CD4-positive, CD25-positive, alpha-beta regulatory T cell (primary cell): ENCODE measurements at regions not wholly inside any gene's neighbourhood (a gene's known extent, or its start where the extent isn't known, plus 50 kb on each side); places are given as distances from the start of the nearest gene placed in this dataset.
"Not testable (repeated sequence)": the region's sequence is repeated elsewhere in the genome, so short reads cannot be mapped to it uniquely, and the experiment has no call there.

Experiments used
- ATAC-seq, 2 donors: fragments of 150-1000 bp; cut with Tn5 transposase; one replicate each; pipeline ENCODE4 v1.10.0; 2021; ENCODE audit warnings: low read depth in 2 of 2, moderate number of reproducible peaks in 2 of 2, moderate library complexity in 1 of 2
- DNase-seq, 3 donors: peaks; one replicate each; pipeline versions ENCODE4 v3.0.0 to v3.0.0-alpha.2; 2012 to 2022; ENCODE audit warnings: mixed read lengths in 1 of 3
- H3K27ac ChIP-seq: one replicate; pipeline ENCODE4 v1.7.0; 2013; ENCODE audit warnings: mild to moderate bottlenecking, low read length; ENCODE audit not compliant: insufficient read depth, poor library complexity, severe bottlenecking
- H3K27me3 ChIP-seq: one replicate; pipeline ENCODE4 v1.7.0; 2013; ENCODE audit warnings: low read length; ENCODE audit not compliant: control insufficient read depth, insufficient read depth
- H3K36me3 ChIP-seq: one replicate; pipeline ENCODE4 v1.7.0; 2013; ENCODE audit warnings: mild to moderate bottlenecking, low read length, moderate library complexity; ENCODE audit not compliant: control insufficient read depth, insufficient read depth
- H3K4me1 ChIP-seq: 2 replicates; pipeline ENCODE4 v1.7.0; 2013; ENCODE audit warnings: mild to moderate bottlenecking, low read length; ENCODE audit not compliant: insufficient read depth, control insufficient read depth, poor library complexity, severe bottlenecking
- H3K4me3 ChIP-seq: one replicate; pipeline ENCODE4 v1.7.0; 2013; ENCODE audit warnings: low read depth, mild to moderate bottlenecking, low read length, moderate library complexity
- H3K9me3 ChIP-seq, 2 experiments: 1 replicate in 1 of 2; 2 replicates in 1 of 2; pipeline ENCODE4 v1.7.0; 2013; ENCODE audit warnings: low read length in 2 of 2, mild to moderate bottlenecking in 1 of 2, moderate library complexity in 1 of 2; ENCODE audit not compliant: control insufficient read depth in 2 of 2
- H3K27ac Mint-ChIP-seq, 3 donors: one replicate each; pipeline ENCODE4 v1.8.0; 2020 to 2022; ENCODE audit warnings: mild to moderate bottlenecking in 3 of 3, mixed read lengths in 3 of 3, moderate library complexity in 2 of 3
- H3K27me3 Mint-ChIP-seq: one replicate; pipeline ENCODE4 v1.8.0; 2022; ENCODE audit warnings: mild to moderate bottlenecking, mixed read lengths
- H3K36me3 Mint-ChIP-seq: one replicate; pipeline ENCODE4 v1.8.0; 2020; ENCODE audit warnings: mixed read lengths
- H3K4me1 Mint-ChIP-seq, 4 donors: one replicate each; pipeline ENCODE4 v1.8.0; 2020 to 2022; ENCODE audit warnings: mixed read lengths in 4 of 4, mild to moderate bottlenecking in 1 of 4
- H3K4me3 Mint-ChIP-seq, 4 donors: one replicate each; pipeline ENCODE4 v1.8.0; 2020 to 2022; ENCODE audit warnings: mild to moderate bottlenecking in 4 of 4, mixed read lengths in 4 of 4, moderate library complexity in 3 of 4
- H3K9me3 Mint-ChIP-seq, 7 donors: one replicate each; pipeline ENCODE4 v1.8.0; 2020 to 2022; ENCODE audit warnings: mixed read lengths in 7 of 7, mild to moderate bottlenecking in 3 of 7, moderate library complexity in 2 of 7

- no peaks in the 10 kb centered on the region for H3K4me1 ChIP-seq
- no peaks in the 10 kb centered on the region for H3K36me3 ChIP-seq
- Mint-ChIP-seq H3K36me3 (no peaks in the 10 kb centered on the region), H3K9me3 (peaks cover 0 to 4% (median 0%) of the 10 kb centered on the region in 7 donors), H3K27me3 (peaks cover 23% of the 10 kb centered on the region), H3K4me1 (no peaks in the 10 kb centered on the region), H3K4me3 (no peak overlapping the region), H3K27ac (peak overlapping the region in 1 of 3 donors; percentile 80)
- H3K27ac ChIP-seq, result no peak overlapping the region
- no peak for DNase-seq
- H3K9me3 ChIP-seq, result no peaks in the 10 kb centered on the region
- peaks cover 2% of the 10 kb centered on the region for H3K27me3 ChIP-seq
- H3K4me3 ChIP-seq, result no peak overlapping the region
- ATAC-seq, result no peak
These were observed 70.4 kb upstream of the MRI1 start for GRCh38 chr19:13693889-13694288.

- Histone ChIP-seq H3K4me1 (no peaks in the 10 kb centered on the region), H3K4me3 (no peak overlapping the region), H3K9me3 (no peaks in the 10 kb centered on the region), H3K36me3 (no peaks in the 10 kb centered on the region), H3K27me3 (peaks cover 2% of the 10 kb centered on the region), H3K27ac (no peak overlapping the region)
- ATAC-seq (no peak), DNase-seq (no peak)
- Mint-ChIP-seq H3K27me3 (peaks cover 13% of the 10 kb centered on the region), H3K4me1 (no peaks in the 10 kb centered on the region), H3K9me3 (peaks cover 0 to 4% (median 0%) of the 10 kb centered on the region in 7 donors), H3K4me3 (no peak overlapping the region), H3K36me3 (no peaks in the 10 kb centered on the region), H3K27ac (no peak overlapping the region)
These were observed 72.5 kb upstream of the MRI1 start for GRCh38 chr19:13691569-13692435.

GRCh38 chr19:13689085-13689484 lies 75.2 kb upstream of the MRI1 start:
- no peak overlapping the region for H3K4me3 Mint-ChIP-seq
- H3K27ac ChIP-seq, result no peak overlapping the region
- no peaks in the 10 kb centered on the region for H3K27me3 ChIP-seq
- no peaks in the 10 kb centered on the region for H3K36me3 ChIP-seq
- H3K27ac Mint-ChIP-seq, result peak overlapping the region in 1 of 3 donors; percentile 12
- no peak overlapping the region for H3K4me3 ChIP-seq
- H3K4me1 ChIP-seq, result no peaks in the 10 kb centered on the region
- H3K9me3 ChIP-seq, result no peaks in the 10 kb centered on the region
- peaks cover 0 to 4% (median 1%) of the 10 kb centered on the region in 4 donors for H3K4me1 Mint-ChIP-seq
- peaks cover 0 to 2% (median 0%) of the 10 kb centered on the region in 7 donors for H3K9me3 Mint-ChIP-seq
- no peaks in the 10 kb centered on the region for H3K36me3 Mint-ChIP-seq
- peaks cover 11% of the 10 kb centered on the region for H3K27me3 Mint-ChIP-seq
- ATAC-seq (no peak), DNase-seq (peak in 1 of 3 donors; percentile 47)

GRCh38 chr19:13684021-13684420 lies 80.3 kb upstream of the MRI1 start:
- DNase-seq, result no peak
- Mint-ChIP-seq H3K4me1 (peaks cover 0 to 4% (median 1%) of the 10 kb centered on the region in 4 donors), H3K27ac (no peak overlapping the region), H3K36me3 (no peaks in the 10 kb centered on the region), H3K27me3 (peaks cover 15% of the 10 kb centered on the region), H3K9me3 (peaks cover 0 to 16% (median 3%) of the 10 kb centered on the region in 7 donors), H3K4me3 (no peak overlapping the region)
- ATAC-seq, result no peak
- H3K9me3 ChIP-seq, result peaks cover 17 to 18% of the 10 kb centered on the region in 2 experiments
- no peak overlapping the region for H3K4me3 ChIP-seq
- H3K36me3 ChIP-seq, result no peaks in the 10 kb centered on the region
- no peaks in the 10 kb centered on the region for H3K27me3 ChIP-seq
- no peaks in the 10 kb centered on the region for H3K4me1 ChIP-seq
- no peak overlapping the region for H3K27ac ChIP-seq

- Mint-ChIP-seq H3K4me1 (peaks cover 0 to 4% (median 1%) of the 10 kb centered on the region in 4 donors), H3K36me3 (no peaks in the 10 kb centered on the region), H3K9me3 (peaks cover 0 to 27% (median 6%) of the 10 kb centered on the region in 7 donors), H3K4me3 (no peak overlapping the region), H3K27ac (no peak overlapping the region), H3K27me3 (peaks cover 15% of the 10 kb centered on the region)
- ATAC-seq, result no peak
- peaks cover 17 to 19% of the 10 kb centered on the region in 2 experiments for H3K9me3 ChIP-seq
- DNase-seq, result no peak
- no peaks in the 10 kb centered on the region for H3K36me3 ChIP-seq
- H3K27me3 ChIP-seq, result no peaks in the 10 kb centered on the region
- no peaks in the 10 kb centered on the region for H3K4me1 ChIP-seq
- no peak overlapping the region for H3K4me3 ChIP-seq
- no peak overlapping the region for H3K27ac ChIP-seq
These were observed 82.8 kb upstream of the MRI1 start for GRCh38 chr19:13681509-13681908.

GRCh38 chr19:13680708-13681360 lies 83.5 kb upstream of the MRI1 start:
- DNase-seq, H3K4me3 ChIP-seq, H3K27ac Mint-ChIP-seq, H3K4me1 ChIP-seq, H3K4me1 Mint-ChIP-seq, H3K36me3 Mint-ChIP-seq, H3K36me3 ChIP-seq, H3K4me3 Mint-ChIP-seq, ATAC-seq, H3K27me3 ChIP-seq, H3K27ac ChIP-seq: not testable (repeated sequence)
- peaks cover 17 to 19% of the 10 kb centered on the region in 2 experiments for H3K9me3 ChIP-seq
- peaks cover 0 to 27% (median 6%) of the 10 kb centered on the region in 7 donors for H3K9me3 Mint-ChIP-seq
- H3K27me3 Mint-ChIP-seq, result peaks cover 15% of the 10 kb centered on the region

- not testable (repeated sequence) for H3K4me3 Mint-ChIP-seq, H3K4me1 Mint-ChIP-seq, H3K36me3 Mint-ChIP-seq, H3K27ac Mint-ChIP-seq, H3K27me3 ChIP-seq, H3K27me3 Mint-ChIP-seq, H3K27ac ChIP-seq, H3K4me3 ChIP-seq, DNase-seq, H3K4me1 ChIP-seq, ATAC-seq, H3K36me3 ChIP-seq
- H3K9me3 ChIP-seq, result peaks cover 17 to 19% of the 10 kb centered on the region in 2 experiments
- H3K9me3 Mint-ChIP-seq, result peaks cover 0 to 30% (median 10%) of the 10 kb centered on the region in 7 donors
These were observed 87.4 kb upstream of the MRI1 start for GRCh38 chr19:13676967-13677366.
